HepG2 (cell line): ENCODE measurements at regions not wholly inside any gene's neighbourhood (a gene's known extent, or its start where the extent isn't known, plus 50 kb on each side); places are given as distances from the start of the nearest gene placed in this dataset.

Experiments used
- ARNTL ChIP-seq: sonication (generic); formaldehyde crosslinking; IDR thresholded peaks from 2 replicates; pipeline ENCODE4 v1.4.0; 2020; ENCODE audit warnings: mild to moderate bottlenecking, missing genetic modification reagents
- ATF2 ChIP-seq: sonication (generic); formaldehyde crosslinking; IDR thresholded peaks from 2 replicates; pipeline ENCODE4 v1.4.0; 2020; ENCODE audit warnings: missing genetic modification reagents
- ATF6 ChIP-seq: sonication (generic); formaldehyde crosslinking; conservative IDR thresholded peaks from 2 replicates; pipeline ENCODE4 v1.4.0; 2020; ENCODE audit warnings: missing genetic modification reagents
- ISX ChIP-seq: sonication (generic); formaldehyde crosslinking; conservative IDR thresholded peaks from 2 replicates; pipeline ENCODE4 v1.5.0; 2020; ENCODE audit warnings: missing genetic modification reagents
- MAFF ChIP-seq: IDR thresholded peaks from 2 replicates; pipeline ENCODE4 v1.6.1; 2011; ENCODE audit warnings: low read depth, low read length, improper control_type of control experiment
- NRL ChIP-seq: sonication (generic); formaldehyde crosslinking; IDR thresholded peaks from 2 replicates; pipeline ENCODE4 v1.5.0; 2020; ENCODE audit warnings: missing genetic modification reagents, mild to moderate bottlenecking, moderate library complexity, borderline replicate concordance
- RARG ChIP-seq: sonication (generic); formaldehyde crosslinking; IDR thresholded peaks from 2 replicates; pipeline ENCODE4 v1.4.0; 2020; ENCODE audit warnings: low read depth, mild to moderate bottlenecking, missing genetic modification reagents
- TOPORS ChIP-seq: sonication (generic); formaldehyde crosslinking; IDR thresholded peaks from 2 replicates; pipeline ENCODE4 v1.8.0; 2023; ENCODE audit warnings: mild to moderate bottlenecking, missing genetic modification reagents
- YEATS4 ChIP-seq: sonication (generic); formaldehyde crosslinking; IDR thresholded peaks from 2 replicates; pipeline ENCODE4 v1.4.0; 2020; ENCODE audit warnings: missing genetic modification reagents, borderline replicate concordance
- ZBTB25 ChIP-seq: IDR thresholded peaks from 2 replicates; pipeline ENCODE4 v1.6.1; 2018; ENCODE audit warnings: missing genetic modification reagents
- ZNF136 ChIP-seq: sonication (generic); formaldehyde crosslinking; IDR thresholded peaks from 2 replicates; pipeline ENCODE4 v1.8.1; 2022; ENCODE audit warnings: low read depth, mild to moderate bottlenecking, moderate library complexity, missing genetic modification reagents
- ZNF414 ChIP-seq: sonication (generic); formaldehyde crosslinking; IDR thresholded peaks from 2 replicates; pipeline ENCODE4 v1.5.0; 2020; ENCODE audit warnings: missing genetic modification reagents
- ZNF468 ChIP-seq: sonication (generic); formaldehyde crosslinking; IDR thresholded peaks from 2 replicates; pipeline ENCODE4 v1.8.0; 2022; ENCODE audit warnings: mild to moderate bottlenecking, moderate library complexity, missing genetic modification reagents
- ZNF589 ChIP-seq: sonication (generic); formaldehyde crosslinking; conservative IDR thresholded peaks from 2 replicates; pipeline ENCODE4 v1.8.0; 2022; ENCODE audit warnings: mild to moderate bottlenecking, moderate library complexity, missing genetic modification reagents
- ZNF629 ChIP-seq: sonication (generic); formaldehyde crosslinking; conservative IDR thresholded peaks from 2 replicates; pipeline ENCODE4 v1.5.0; 2020; ENCODE audit warnings: missing genetic modification reagents
- TF ChIP-seq, protein P1 (sequence below): IDR thresholded peaks from 2 replicates; pipeline ENCODE4 v1.6.1; 2016; ENCODE audit warnings: low read depth

GRCh38 chr22:22959147-22959827 is 71.7 kb downstream of the IGLL5 start (continued):
- TF ChIP-seq ZNF414 (CRISPR knock-in tag) = no peak
- TF ChIP-seq ZNF468 (CRISPR knock-in tag) = no peak
- 0 out of 2 replicates have a peak, but pooled peaks have one; percentile 44 for TF ChIP-seq ZBTB25 (CRISPR knock-in tag)
- TF ChIP-seq ZNF136 (CRISPR knock-in tag) = no peak
- TF ChIP-seq, protein P1, sequence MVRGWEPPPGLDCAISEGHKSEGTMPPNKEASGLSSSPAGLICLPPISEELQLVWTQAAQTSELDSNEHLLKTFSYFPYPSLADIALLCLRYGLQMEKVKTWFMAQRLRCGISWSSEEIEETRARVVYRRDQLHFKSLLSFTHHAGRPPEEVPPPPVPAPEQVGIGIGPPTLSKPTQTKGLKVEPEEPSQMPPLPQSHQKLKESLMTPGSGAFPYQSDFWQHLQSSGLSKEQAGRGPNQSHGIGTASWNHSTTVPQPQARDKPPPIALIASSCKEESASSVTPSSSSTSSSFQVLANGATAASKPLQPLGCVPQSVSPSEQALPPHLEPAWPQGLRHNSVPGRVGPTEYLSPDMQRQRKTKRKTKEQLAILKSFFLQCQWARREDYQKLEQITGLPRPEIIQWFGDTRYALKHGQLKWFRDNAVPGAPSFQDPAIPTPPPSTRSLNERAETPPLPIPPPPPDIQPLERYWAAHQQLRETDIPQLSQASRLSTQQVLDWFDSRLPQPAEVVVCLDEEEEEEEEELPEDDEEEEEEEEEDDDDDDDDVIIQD = no peak
- no peak for TF ChIP-seq YEATS4 (CRISPR knock-in tag)
- no peak for TF ChIP-seq ZNF589
- no peak for TF ChIP-seq ARNTL
- TF ChIP-seq RARG (CRISPR knock-in tag) = no peak
- no peak; the same call in 1 of the 2 replicates for TF ChIP-seq TOPORS
- no peak for TF ChIP-seq ATF2 (CRISPR knock-in tag)
- TF ChIP-seq NRL (CRISPR knock-in tag) = no peak
- 0 out of 2 replicates have a peak, but pooled peaks have one; percentile 12 for TF ChIP-seq ZNF629 (CRISPR knock-in tag)
- TF ChIP-seq ATF6 (CRISPR knock-in tag) = no peak
- TF ChIP-seq MAFF = no peak
- no peak for TF ChIP-seq ISX (CRISPR knock-in tag)
